Erythroblast (primary cell): ENCODE measurements at regions not wholly inside any gene's neighbourhood (a gene's known extent, or its start where the extent isn't known, plus 50 kb on each side); places are given as distances from the start of the nearest gene placed in this dataset.

ENCODE experiments used
- GATA1 ChIP-seq: IDR thresholded peaks from 2 replicates; pipeline ENCODE4 v1.6.1; 2011; ENCODE audit warnings: low read depth, mild to moderate bottlenecking, control low read depth, low read length, moderate library complexity
- POLR2A ChIP-seq: IDR thresholded peaks from 2 replicates; pipeline ENCODE4 v1.6.1; 2011; ENCODE audit warnings: mild to moderate bottlenecking, low read length

DNA sequence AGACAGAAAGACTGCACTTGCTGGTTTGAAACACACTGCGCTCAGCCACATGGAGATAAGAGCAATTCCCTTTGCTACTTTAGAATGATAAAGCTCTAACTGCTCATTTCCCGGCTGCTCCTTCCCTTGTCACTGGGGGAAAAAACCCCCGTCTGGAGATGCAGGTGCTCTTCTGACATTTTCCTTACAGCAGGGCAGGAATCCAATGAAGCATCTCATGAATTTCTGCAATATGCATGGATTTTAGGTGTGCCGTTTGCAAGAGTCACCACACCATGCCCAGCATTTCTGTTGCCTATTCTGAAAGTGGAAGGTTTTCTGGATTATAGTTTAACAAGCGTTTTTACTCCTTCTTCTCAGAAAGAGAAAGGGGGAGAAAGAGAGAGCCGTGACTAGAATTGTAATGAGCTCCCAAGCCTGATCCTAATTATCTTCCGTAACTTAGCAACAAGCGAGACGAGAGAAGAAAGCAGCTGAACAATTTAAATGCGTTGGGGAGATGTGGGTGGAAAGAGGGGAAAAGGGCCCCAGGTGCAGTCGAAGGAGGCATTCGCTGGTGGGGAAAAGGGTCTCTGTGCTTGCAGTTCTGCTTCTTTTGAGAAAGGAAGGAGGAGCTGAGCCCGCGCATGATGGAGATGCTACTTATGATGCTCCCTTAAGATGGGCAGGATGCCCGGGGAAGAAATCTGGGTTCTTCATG is 76.6 kb upstream of the SPATA13 start:
- TF ChIP-seq POLR2A (no peak), GATA1 (no peak)
